Activated CD4-positive, alpha-beta T cell treated with anti-CD3 and anti-CD28 coated beads, Interleukin-2, amount 10 ng/mL, durations not matched to agents 24 days and 14 days (primary cell): ENCODE measurements at regions not wholly inside any gene's neighbourhood (a gene's known extent, or its start where the extent isn't known, plus 50 kb on each side); places are given as distances from the start of the nearest gene placed in this dataset.
"Not testable (repeated sequence)": the region's sequence is repeated elsewhere in the genome, so short reads cannot be mapped to it uniquely, and the experiment has no call there.

Experiments
- DNase-seq: peaks from one replicate; pipeline ENCODE4 v3.0.0; 2022
- H3K27ac Mint-ChIP-seq: one replicate; pipeline ENCODE4 v1.8.0; 2022; ENCODE audit warnings: mild to moderate bottlenecking, mixed read lengths
- H3K27me3 Mint-ChIP-seq: one replicate; pipeline ENCODE4 v1.8.0; 2022; ENCODE audit warnings: mixed read lengths
- H3K36me3 Mint-ChIP-seq: one replicate; pipeline ENCODE4 v1.8.0; 2022; ENCODE audit warnings: low read depth, mild to moderate bottlenecking, mixed read lengths
- H3K4me1 Mint-ChIP-seq: one replicate; pipeline ENCODE4 v1.8.0; 2021; ENCODE audit warnings: mixed read lengths
- H3K4me3 Mint-ChIP-seq: one replicate; pipeline ENCODE4 v1.8.0; 2022; ENCODE audit warnings: mild to moderate bottlenecking, moderate library complexity, mixed read lengths
- H3K9me3 Mint-ChIP-seq: one replicate; pipeline ENCODE4 v1.8.0; 2021; ENCODE audit warnings: mixed read lengths
- intact Hi-C: fragments of 100-400 bp; cut with micrococcal nuclease; formaldehyde crosslinking; loops from one replicate; pipeline ENCODE4 v1.15.1; 2023

GRCh38 chr3:168714609-168715240 is 619.0 kb upstream of the GOLIM4 start:
- Mint-ChIP-seq H3K27ac (no peak overlapping the region), H3K27me3 (no peaks in the 10 kb centered on the region), H3K4me1 (no peaks in the 10 kb centered on the region), H3K4me3 (no peak overlapping the region), H3K36me3 (no peaks in the 10 kb centered on the region), H3K9me3 (no peaks in the 10 kb centered on the region)
- intact Hi-C loops: no loop called here
- no peak for DNase-seq

DNA sequence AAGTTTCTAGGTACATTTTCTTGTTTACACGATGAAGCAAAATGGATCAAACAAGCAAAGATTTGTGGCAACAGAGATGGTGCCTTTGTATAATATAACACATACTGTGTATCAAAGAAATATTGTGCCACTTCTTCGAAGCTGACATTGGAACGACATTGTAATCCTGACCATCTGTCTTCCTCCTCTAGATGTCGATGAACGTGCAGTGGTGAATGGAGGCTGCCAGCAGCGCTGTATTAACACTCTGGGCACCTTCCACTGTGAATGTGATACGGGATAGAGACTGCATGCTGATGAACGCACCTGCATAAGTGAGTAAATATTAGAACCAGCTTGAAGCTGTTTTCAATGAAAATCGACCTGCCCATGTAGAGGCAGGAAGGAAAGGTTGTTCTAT is 613.3 kb upstream of the GOLIM4 start:
- Mint-ChIP-seq H3K36me3 (no peaks in the 10 kb centered on the region), H3K27ac (no peak overlapping the region), H3K4me3 (no peak overlapping the region), H3K9me3 (no peaks in the 10 kb centered on the region), H3K4me1 (no peaks in the 10 kb centered on the region), H3K27me3 (no peaks in the 10 kb centered on the region)
- intact Hi-C loops: no loop called here
- no peak for DNase-seq

- no peaks in the 10 kb centered on the region for H3K36me3 Mint-ChIP-seq
- H3K9me3 Mint-ChIP-seq: no peaks in the 10 kb centered on the region
- no peaks in the 10 kb centered on the region for H3K4me1 Mint-ChIP-seq
- no peak overlapping the region for H3K27ac Mint-ChIP-seq
- intact Hi-C loops: no loop called here
- no peaks in the 10 kb centered on the region for H3K27me3 Mint-ChIP-seq
- DNase-seq: no peak
- no peak overlapping the region for H3K4me3 Mint-ChIP-seq
Measured at GRCh38 chr3:168707900-168708299, 612.2 kb upstream of the GOLIM4 start.

- H3K4me3 Mint-ChIP-seq: no peak overlapping the region
- DNase-seq: no peak
- no peaks in the 10 kb centered on the region for H3K4me1 Mint-ChIP-seq
- H3K36me3 Mint-ChIP-seq: no peaks in the 10 kb centered on the region
- H3K9me3 Mint-ChIP-seq: no peaks in the 10 kb centered on the region
- no peak overlapping the region for H3K27ac Mint-ChIP-seq
- intact Hi-C loops: no loop called here
- no peaks in the 10 kb centered on the region for H3K27me3 Mint-ChIP-seq
Measured at GRCh38 chr3:168705412-168705811, 609.7 kb upstream of the GOLIM4 start.

GRCh38 chr3:168696051-168696450 is 600.3 kb upstream of the GOLIM4 start:
- Mint-ChIP-seq H3K4me3 (no peak overlapping the region), H3K9me3 (no peaks in the 10 kb centered on the region), H3K27ac (no peak overlapping the region), H3K36me3 (no peaks in the 10 kb centered on the region), H3K4me1 (no peaks in the 10 kb centered on the region), H3K27me3 (no peaks in the 10 kb centered on the region)
- no peak for DNase-seq
- intact Hi-C loops: no loop called here

DNA sequence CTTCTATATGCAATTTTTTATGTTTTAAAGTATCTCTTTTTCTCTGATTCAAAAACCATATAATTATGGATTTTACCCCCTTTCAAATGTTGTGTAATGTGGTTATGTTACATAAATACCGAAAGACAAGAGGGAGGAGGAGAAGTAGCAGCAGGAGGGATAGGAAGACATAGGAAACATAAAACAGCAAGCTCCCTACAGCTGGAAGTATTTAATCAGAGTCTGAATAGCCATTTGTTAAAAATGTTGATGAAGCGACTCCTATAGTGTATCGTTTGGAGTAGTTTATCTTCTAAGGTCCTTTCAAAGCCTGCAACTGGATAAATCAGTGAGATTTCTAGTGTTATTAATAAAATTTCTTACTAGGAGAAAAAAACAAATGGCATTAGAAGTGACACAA is 598.1 kb upstream of the GOLIM4 start:
- Mint-ChIP-seq H3K4me1 (no peaks in the 10 kb centered on the region), H3K27ac (no peak overlapping the region), H3K4me3 (no peak overlapping the region), H3K9me3 (no peaks in the 10 kb centered on the region), H3K36me3 (no peaks in the 10 kb centered on the region), H3K27me3 (no peaks in the 10 kb centered on the region)
- DNase-seq: no peak
- intact Hi-C loops: no loop called here

DNA sequence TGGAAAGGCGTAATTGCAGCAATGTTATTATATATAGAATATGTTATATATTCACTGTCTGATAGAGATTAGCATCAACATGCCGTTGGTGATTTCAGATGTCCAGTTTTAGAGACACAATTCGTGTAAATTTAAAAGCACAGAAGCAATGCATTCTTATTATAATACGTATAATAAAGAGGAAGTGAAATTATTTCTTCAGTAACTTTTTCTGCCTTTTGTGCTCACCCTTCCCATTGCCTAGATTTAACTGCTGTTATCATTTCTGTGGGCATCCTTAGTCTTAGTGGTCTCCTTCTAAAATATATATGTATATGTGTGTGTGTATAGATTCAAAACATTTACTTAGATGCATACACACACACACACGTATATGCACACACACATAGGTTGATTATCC is 592.5 kb upstream of the GOLIM4 start:
- Mint-ChIP-seq H3K4me3 (no peak overlapping the region), H3K9me3 (no peaks in the 10 kb centered on the region), H3K27ac (no peak overlapping the region), H3K4me1 (no peaks in the 10 kb centered on the region), H3K27me3 (no peaks in the 10 kb centered on the region), H3K36me3 (no peaks in the 10 kb centered on the region)
- DNase-seq: no peak
- intact Hi-C loops: no loop called here

DNA sequence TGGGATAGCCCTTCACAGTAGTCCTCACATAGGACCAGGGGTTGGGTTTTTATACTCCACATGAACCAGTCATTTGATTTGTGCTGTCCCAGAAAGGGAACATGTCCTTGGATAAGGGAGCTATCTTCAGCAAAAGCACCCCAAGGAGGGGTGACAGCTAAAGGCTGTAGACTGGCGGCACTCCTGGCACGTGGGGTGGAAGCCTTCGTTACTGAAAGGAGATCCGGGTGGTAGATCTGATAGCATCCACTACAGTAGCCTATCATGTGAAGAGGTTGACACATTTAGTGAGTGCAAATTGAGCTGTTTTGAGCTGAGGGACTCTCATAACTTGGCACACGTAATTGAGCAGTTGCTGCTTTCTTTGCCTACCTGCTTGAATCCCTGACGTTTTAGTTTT is 588.8 kb upstream of the GOLIM4 start:
- intact Hi-C loops: no loop called here
- DNase-seq: no peak
- Mint-ChIP-seq H3K27me3 (no peaks in the 10 kb centered on the region), H3K9me3 (no peaks in the 10 kb centered on the region), H3K27ac (no peak overlapping the region), H3K4me1 (no peaks in the 10 kb centered on the region), H3K4me3 (no peak overlapping the region), H3K36me3 (no peaks in the 10 kb centered on the region)

DNA sequence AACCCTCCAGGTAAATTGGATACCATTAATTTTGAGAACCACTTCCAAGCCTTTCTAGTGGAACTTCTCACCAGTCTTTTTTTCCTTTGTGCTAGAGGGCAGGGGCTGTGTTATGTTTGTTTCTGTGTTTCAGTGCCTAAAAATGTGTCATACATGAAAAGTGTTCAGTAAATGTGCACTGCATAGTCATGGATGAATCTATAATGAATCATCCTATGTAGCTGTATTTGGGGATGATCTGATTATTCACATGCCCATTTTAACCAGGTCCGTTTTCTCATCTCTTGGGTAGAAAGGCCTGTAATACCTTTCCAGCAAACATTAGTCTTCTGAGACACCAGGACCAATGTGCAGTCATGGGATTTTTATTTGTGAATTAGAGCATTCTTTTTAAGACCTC is 583.0 kb upstream of the GOLIM4 start:
- H3K4me3 Mint-ChIP-seq: no peak overlapping the region
- H3K27ac Mint-ChIP-seq: no peak overlapping the region
- no peak for DNase-seq
- intact Hi-C loops: no loop called here
- H3K27me3 Mint-ChIP-seq: no peaks in the 10 kb centered on the region
- H3K4me1 Mint-ChIP-seq: no peaks in the 10 kb centered on the region
- H3K36me3 Mint-ChIP-seq: no peaks in the 10 kb centered on the region
- H3K9me3 Mint-ChIP-seq: no peaks in the 10 kb centered on the region

GRCh38 chr3:168671091-168671490 is 575.4 kb upstream of the GOLIM4 start:
- H3K4me1 Mint-ChIP-seq: no peaks in the 10 kb centered on the region
- no peak overlapping the region for H3K4me3 Mint-ChIP-seq
- H3K36me3 Mint-ChIP-seq: no peaks in the 10 kb centered on the region
- intact Hi-C loops: no loop called here
- H3K27me3 Mint-ChIP-seq: no peaks in the 10 kb centered on the region
- H3K9me3 Mint-ChIP-seq: no peaks in the 10 kb centered on the region
- no peak overlapping the region for H3K27ac Mint-ChIP-seq
- DNase-seq: no peak

- H3K4me3 Mint-ChIP-seq, H3K36me3 Mint-ChIP-seq, H3K27me3 Mint-ChIP-seq, DNase-seq, H3K9me3 Mint-ChIP-seq, intact Hi-C loops, H3K27ac Mint-ChIP-seq, H3K4me1 Mint-ChIP-seq: not testable (repeated sequence)
Measured at GRCh38 chr3:168660879-168661657, 565.3 kb upstream of the GOLIM4 start.

DNA sequence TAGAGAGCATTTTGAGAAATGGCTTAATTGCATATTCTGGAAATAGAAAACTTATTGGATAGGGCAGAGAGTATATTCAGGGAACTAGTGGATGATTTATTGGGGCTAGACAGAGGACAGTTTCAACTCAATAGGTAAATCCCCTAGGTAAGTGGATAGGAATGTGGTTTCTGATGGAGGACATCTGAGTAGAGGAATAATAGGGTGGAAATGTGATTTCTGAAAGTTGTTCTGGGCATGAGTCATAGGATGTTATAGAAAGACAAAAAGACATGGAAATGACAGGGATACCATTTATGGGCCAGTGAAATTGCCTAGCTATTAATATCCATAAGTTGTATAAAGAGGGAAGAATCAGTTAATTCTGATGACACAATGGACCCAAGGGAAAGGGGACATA is 563.3 kb upstream of the GOLIM4 start:
- no peaks in the 10 kb centered on the region for H3K36me3 Mint-ChIP-seq
- DNase-seq: no peak
- no peaks in the 10 kb centered on the region for H3K9me3 Mint-ChIP-seq
- no peaks in the 10 kb centered on the region for H3K27me3 Mint-ChIP-seq
- H3K4me1 Mint-ChIP-seq: no peaks in the 10 kb centered on the region
- intact Hi-C loops: no loop called here
- no peak overlapping the region for H3K4me3 Mint-ChIP-seq
- H3K27ac Mint-ChIP-seq: no peak overlapping the region

DNA sequence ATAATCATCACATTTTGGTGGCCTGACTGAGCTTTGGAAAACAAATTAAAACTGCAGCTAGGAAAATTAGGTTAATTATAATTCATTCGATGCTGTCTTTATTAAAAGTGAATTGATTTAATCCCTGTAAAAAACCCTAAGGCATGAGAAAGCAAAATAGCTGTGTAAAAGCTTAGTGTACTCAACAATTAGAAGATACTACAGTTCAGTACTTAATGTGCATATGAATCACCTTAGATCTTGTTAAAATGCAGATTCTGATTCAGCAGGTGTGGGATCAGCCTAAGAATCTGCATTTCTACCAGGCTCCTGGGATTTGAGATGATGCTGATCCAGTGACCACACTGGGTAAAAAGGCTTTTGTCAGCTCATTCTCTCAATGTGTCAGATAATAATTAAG is 559.9 kb upstream of the GOLIM4 start:
- Mint-ChIP-seq H3K4me3 (no peak overlapping the region), H3K27me3 (no peaks in the 10 kb centered on the region), H3K9me3 (no peaks in the 10 kb centered on the region), H3K36me3 (no peaks in the 10 kb centered on the region), H3K4me1 (no peaks in the 10 kb centered on the region), H3K27ac (no peak overlapping the region)
- intact Hi-C loops: no loop called here
- no peak for DNase-seq

GRCh38 chr3:168654700-168655099 is 559.0 kb upstream of the GOLIM4 start:
- Mint-ChIP-seq H3K27ac (no peak overlapping the region), H3K36me3 (no peaks in the 10 kb centered on the region), H3K4me1 (no peaks in the 10 kb centered on the region), H3K9me3 (no peaks in the 10 kb centered on the region), H3K4me3 (no peak overlapping the region), H3K27me3 (no peaks in the 10 kb centered on the region)
- no peak for DNase-seq
- intact Hi-C loops: no loop called here

GRCh38 chr3:168653255-168653654 is 557.5 kb upstream of the GOLIM4 start:
- Mint-ChIP-seq H3K4me3 (no peak overlapping the region), H3K27me3 (no peaks in the 10 kb centered on the region), H3K9me3 (no peaks in the 10 kb centered on the region), H3K4me1 (no peaks in the 10 kb centered on the region), H3K27ac (no peak overlapping the region), H3K36me3 (no peaks in the 10 kb centered on the region)
- intact Hi-C loops: no loop called here
- no peak for DNase-seq
